Nephron (organoid): ENCODE measurements at regions not wholly inside any gene's neighbourhood (a gene's known extent, or its start where the extent isn't known, plus 50 kb on each side); places are given as distances from the start of the nearest gene placed in this dataset.
A peak's percentile ranks its signal among the peaks of the same experiment; 100 is the strongest.

Experiments used
- H3K27ac Mint-ChIP-seq, 3 experiments: 2 replicates each; pipeline ENCODE4 v1.8.0; 2020; ENCODE audit warnings: mixed read lengths in 3 of 3, mild to moderate bottlenecking in 2 of 3, moderate library complexity in 1 of 3
- H3K27me3 Mint-ChIP-seq: 2 replicates; pipeline ENCODE4 v1.8.0; 2021; ENCODE audit warnings: low read depth, mild to moderate bottlenecking, moderate library complexity, mixed read lengths
- H3K36me3 Mint-ChIP-seq: 2 replicates; pipeline ENCODE4 v1.8.0; 2020; ENCODE audit warnings: low read depth, mixed read lengths
- H3K4me1 Mint-ChIP-seq: 2 replicates; pipeline ENCODE4 v1.8.0; 2020; ENCODE audit warnings: mixed read lengths
- H3K4me3 Mint-ChIP-seq, 3 experiments: 2 replicates each; pipeline ENCODE4 v1.8.0; 2020; ENCODE audit warnings: mild to moderate bottlenecking in 3 of 3, mixed read lengths in 3 of 3, moderate library complexity in 2 of 3
- H3K9me3 Mint-ChIP-seq: 2 replicates; pipeline ENCODE4 v1.8.0; 2020; ENCODE audit warnings: mixed read lengths
- CTCF ChIP-seq, 3 experiments: fragments of 200-600 bp; sonication (generic); IDR thresholded peaks; one replicate each; pipeline ENCODE4 v1.5.0; 2021; ENCODE audit warnings: antibody characterized with exemption in 3 of 3; ENCODE audit not compliant: unreplicated experiment in 3 of 3

- Mint-ChIP-seq H3K9me3 (no peaks in the 10 kb centered on the region), H3K27me3 (peaks cover 40% of the 10 kb centered on the region), H3K4me3 (peak overlapping the region; percentile 57 to 65 (median 64)), H3K27ac (peak overlapping the region; percentile 45 to 87 (median 50)), H3K36me3 (no peaks in the 10 kb centered on the region), H3K4me1 (peaks cover 88% of the 10 kb centered on the region)
- no peak for TF ChIP-seq CTCF (IDR thresholded peaks at IDR 0.05; ENCODE audit: unreplicated experiment in 3 of 3)
These were observed 86.5 kb upstream of the TAF1B start for GRCh38 chr2:9756692-9757250.

GRCh38 chr2:9757501-9758264, 85.6 kb upstream of the TAF1B start:
- H3K27me3 Mint-ChIP-seq = peaks cover 40% of the 10 kb centered on the region
- peak overlapping the region; percentile 45 to 87 (median 87) for H3K27ac Mint-ChIP-seq
- peak overlapping the region; percentile 57 to 65 (median 64) for H3K4me3 Mint-ChIP-seq
- TF ChIP-seq CTCF (IDR thresholded peaks at IDR 0.05; ENCODE audit: unreplicated experiment in 3 of 3) = no peak
- peaks cover 90% of the 10 kb centered on the region for H3K4me1 Mint-ChIP-seq
- H3K36me3 Mint-ChIP-seq = no peaks in the 10 kb centered on the region
- no peaks in the 10 kb centered on the region for H3K9me3 Mint-ChIP-seq

- Mint-ChIP-seq H3K4me3 (peak overlapping the region; percentile 57 to 65 (median 64)), H3K27ac (peak overlapping the region; percentile 45 to 87 (median 87)), H3K4me1 (peaks cover 89% of the 10 kb centered on the region), H3K9me3 (no peaks in the 10 kb centered on the region), H3K27me3 (peaks cover 35% of the 10 kb centered on the region), H3K36me3 (no peaks in the 10 kb centered on the region)
- TF ChIP-seq CTCF (IDR thresholded peaks at IDR 0.05; ENCODE audit: unreplicated experiment in 3 of 3) = no peak
These were observed 84.5 kb upstream of the TAF1B start for GRCh38 chr2:9758741-9759140.

GRCh38 chr2:9760069-9760901, 83.0 kb upstream of the TAF1B start:
- TF ChIP-seq CTCF (IDR thresholded peaks at IDR 0.05; ENCODE audit: unreplicated experiment in 3 of 3) = no peak
- Mint-ChIP-seq H3K27ac (peak overlapping the region in 1 of 3 experiments; percentile 87), H3K36me3 (no peaks in the 10 kb centered on the region), H3K27me3 (peaks cover 37% of the 10 kb centered on the region), H3K4me3 (no peak overlapping the region), H3K4me1 (peaks cover 87% of the 10 kb centered on the region), H3K9me3 (no peaks in the 10 kb centered on the region)

GRCh38 chr2:9760902-9761228, 82.4 kb upstream of the TAF1B start:
- Mint-ChIP-seq H3K27ac (peak overlapping the region in 1 of 3 experiments; percentile 46), H3K9me3 (no peaks in the 10 kb centered on the region), H3K27me3 (peaks cover 34% of the 10 kb centered on the region), H3K36me3 (no peaks in the 10 kb centered on the region), H3K4me3 (no peak overlapping the region), H3K4me1 (peaks cover 86% of the 10 kb centered on the region)
- no peak for TF ChIP-seq CTCF (IDR thresholded peaks at IDR 0.05; ENCODE audit: unreplicated experiment in 3 of 3)
